GM21360 (cell line): ENCODE measurements at regions not wholly inside any gene's neighbourhood (a gene's known extent, or its start where the extent isn't known, plus 50 kb on each side); places are given as distances from the start of the nearest gene placed in this dataset.

Source experiments
- ATAC-seq: cut with Tn5 transposase; IDR thresholded peaks from one replicate; pipeline ENCODE4 v1.9.1; 2021; ENCODE audit warnings: mild to moderate bottlenecking, moderate library complexity; ENCODE audit not compliant: unreplicated experiment

- no peak for ATAC-seq
Measured at GRCh38 chr20:50311308-50312001, 120.8 kb downstream of the CEBPB start.

DNA sequence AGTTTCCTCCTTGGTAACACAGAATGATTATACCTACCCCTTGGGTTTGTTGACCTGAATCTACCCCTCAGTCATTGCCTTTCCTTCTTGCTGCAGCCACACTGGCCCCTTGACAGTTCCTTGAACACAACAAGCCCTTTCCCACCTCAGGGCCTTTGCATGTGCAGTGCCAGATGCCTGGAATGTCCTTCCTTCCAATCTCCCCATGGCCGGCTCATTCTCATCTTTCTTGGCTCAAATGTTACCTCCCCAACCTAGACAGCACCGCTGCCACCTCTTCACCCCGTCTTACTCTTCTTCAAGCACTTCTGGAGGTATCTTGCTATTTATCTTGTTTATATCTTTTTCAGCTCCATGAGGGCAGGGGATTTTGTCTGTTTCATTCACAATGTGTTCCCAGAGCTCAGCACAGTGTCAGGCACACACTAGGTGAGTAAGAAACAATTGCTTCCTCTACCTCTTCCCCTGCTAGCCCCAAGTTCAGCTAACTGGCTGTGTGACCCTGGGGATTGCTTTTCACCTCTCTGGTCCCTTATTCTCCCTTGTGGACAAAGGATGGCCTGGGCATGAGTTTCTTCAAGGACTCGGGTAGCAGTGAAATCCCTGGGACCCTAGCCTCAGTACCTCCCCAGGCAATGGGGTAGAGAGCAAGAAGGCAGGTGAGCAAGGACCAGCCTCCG lies 121.5 kb downstream of the CEBPB start:
- ATAC-seq: no peak

GRCh38 chr20:50312682-50313521 lies 122.3 kb downstream of the CEBPB start:
- no peak for ATAC-seq

DNA sequence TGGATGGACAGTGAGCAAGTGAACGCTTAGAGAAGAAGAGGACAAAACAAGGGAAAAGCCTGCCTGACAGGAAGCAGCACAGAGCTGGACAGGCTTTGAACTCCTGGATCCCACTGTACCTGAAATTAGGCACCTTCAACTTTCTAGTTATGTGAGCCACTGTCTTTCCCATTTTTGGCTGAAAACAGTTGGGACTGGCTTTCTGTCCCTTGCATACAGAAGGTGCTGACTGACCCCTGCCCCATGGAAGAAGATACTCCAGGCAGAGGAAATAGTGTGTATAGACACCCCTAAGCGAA lies 122.8 kb downstream of the CEBPB start:
- no peak for ATAC-seq

GRCh38 chr20:50313827-50314677 lies 123.4 kb downstream of the CEBPB start:
- ATAC-seq: no peak

DNA sequence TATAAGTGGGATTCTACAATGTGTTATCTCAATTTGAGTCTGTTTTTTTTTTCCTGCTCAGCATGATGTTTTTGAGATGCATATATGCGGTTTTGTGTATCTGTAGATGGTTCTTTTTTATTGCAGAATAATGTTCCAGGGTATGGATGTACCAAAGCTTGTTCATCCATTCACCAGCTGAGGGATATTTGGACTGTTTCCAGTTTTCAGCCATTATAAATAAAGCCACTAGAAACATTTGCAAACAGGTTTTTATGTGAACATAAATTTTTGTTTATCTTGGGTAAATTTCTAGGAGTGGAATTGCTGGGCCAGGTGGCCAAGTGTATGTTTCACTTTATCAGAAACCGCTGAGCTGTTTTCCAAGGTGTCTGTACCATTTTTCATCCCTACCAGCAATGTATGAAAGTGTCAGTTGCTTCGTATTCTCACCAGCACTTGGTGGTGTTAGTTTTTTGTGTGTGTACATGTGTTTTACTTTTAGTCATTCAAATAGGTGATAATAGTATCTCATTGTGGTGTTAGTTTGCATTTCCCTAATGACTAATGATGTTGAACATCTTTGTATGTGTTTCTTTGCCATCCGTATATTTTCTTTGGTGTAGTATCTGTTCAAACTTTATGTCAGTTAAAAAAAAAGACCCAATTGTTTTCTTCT lies 124.2 kb downstream of the CEBPB start:
- ATAC-seq: no peak

GRCh38 chr20:50315586-50316551 lies 125.2 kb downstream of the CEBPB start:
- ATAC-seq: no peak

DNA sequence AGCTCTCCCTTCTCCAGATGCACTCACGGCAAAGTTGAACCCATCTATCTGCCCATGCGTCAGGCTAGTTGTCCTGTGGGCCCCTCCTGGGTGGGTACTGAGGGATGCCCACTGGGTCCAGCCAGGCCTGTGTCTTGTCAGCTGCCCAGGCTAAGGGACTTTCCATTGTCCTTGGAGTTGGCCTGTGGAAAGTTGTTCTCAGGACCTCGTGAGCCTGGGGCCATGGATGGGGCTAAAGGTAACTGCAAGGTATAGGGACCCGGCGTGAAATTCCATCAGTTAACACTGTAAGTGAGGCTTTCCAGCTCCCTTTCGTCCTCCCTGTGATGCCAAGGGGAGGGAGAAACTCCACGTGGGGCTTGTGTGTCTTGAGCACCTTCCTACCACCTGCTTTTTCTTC lies 126.5 kb downstream of the CEBPB start:
- ATAC-seq: no peak

DNA sequence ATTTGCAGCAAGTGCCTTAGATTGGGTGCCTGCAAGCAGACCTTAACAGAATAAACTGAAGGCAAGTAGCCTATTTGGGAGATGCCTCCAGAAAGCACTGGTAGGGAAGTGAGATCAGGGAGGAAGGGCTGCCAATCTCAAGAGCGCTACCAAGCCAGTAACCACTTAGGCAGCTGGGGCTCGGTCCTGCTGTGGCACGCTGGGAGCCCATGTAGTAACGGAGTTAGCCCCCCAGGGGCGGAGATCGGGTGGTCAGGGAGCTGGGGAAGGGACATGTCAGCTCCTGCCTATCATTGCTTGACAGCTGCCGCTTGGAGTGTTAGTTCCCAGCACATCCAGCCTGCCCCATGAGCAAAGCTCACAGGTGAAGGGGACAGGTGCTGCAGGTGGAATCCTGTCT lies 127.0 kb downstream of the CEBPB start:
- ATAC-seq: no peak

DNA sequence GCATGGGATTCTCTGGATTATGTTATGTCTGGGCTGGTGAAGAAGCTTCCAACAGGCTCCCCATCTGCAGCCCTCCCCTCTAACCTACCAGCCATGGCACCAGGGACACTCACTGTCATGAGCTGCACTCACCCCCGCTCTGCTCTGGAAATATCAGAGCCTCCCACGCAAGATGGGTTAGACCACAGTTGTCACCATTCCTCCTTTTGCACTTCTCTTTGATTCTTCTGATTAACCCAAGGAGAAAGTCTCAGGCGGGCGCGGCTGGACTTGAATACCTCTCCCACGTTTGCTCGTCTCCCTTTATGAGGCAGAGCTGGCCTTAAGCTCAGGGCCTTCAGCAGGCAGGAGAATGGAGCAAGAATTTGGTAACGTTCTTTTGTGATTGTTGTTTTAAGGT lies 128.1 kb downstream of the CEBPB start:
- ATAC-seq: no peak

- no peak for ATAC-seq
Measured at GRCh38 chr20:50320005-50320900, 129.6 kb downstream of the CEBPB start.

DNA sequence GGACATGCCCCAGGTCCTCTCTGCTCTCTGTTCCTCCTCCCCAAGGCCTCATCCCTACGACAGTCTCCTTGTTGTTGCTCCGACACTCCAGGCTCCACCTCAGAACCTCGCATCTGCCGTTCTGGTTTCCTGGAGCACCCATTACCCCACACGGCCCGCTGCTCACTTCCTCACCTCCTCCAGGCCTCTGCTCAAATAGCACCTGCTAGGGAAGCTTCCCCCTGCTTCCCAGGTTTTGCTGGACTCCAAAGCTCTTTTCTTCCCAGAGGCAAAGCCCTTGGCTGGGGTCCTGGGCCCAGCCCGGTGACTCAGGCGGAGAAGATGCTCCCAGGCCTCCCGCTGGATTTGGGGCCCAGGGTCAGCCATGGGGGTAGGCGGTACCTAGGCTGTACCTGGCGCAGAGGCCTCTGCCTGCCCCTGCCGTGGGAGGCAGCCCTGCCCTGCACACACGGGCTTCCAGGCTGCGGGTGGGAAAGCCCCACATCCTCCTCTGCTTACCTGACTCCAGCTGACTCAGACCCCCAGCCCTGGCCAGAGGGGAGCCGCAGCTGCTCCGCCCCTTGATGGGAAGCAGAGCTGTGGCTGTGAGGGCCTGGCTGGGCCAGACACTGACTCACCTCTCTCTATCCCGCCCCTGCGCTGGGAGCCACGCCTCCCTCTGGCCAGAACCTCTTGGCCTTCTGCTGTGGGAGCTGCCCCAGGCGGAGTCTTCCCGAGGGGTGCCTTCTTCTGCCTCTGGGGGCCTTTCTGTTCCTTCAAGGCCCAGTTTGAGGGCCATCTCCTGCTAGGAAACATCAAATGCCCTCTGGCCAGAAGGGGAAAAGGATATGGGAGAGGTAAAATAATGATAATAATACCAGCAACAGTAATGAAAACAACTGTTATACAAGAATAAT lies 130.5 kb downstream of the CEBPB start:
- no peak for ATAC-seq

DNA sequence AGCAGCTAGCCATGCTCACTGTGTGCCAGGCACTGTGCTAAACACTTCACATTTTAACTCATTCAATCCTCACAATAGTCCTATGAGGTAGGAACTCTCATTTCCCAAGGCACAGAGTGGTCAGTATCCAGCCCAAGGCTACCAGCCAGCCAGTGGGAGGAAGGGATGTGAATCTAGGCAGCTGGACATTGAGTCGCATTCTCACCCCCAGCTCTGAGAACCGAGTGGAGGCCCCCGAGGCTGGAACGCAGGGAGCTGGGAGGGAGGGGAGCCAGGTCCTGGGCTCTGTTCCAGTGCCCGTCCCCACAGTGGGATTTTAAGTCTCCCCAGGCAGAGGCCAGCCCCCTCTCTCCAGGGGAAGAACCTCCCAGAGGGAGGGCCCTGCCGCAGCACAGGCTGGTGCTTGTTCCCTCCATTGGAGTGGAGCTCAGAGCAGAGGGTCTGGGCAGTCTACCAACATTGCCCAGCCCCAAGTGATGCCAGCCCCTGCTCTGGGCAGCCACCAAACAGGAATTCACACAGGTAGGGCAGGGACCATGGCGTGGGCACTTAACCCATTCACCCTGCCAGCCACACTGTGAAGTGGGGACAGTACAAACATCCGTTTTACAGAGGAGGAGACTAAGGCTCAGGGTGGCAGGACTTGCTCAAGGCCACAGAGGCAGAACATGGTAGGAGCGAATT lies 131.3 kb downstream of the CEBPB start:
- no peak for ATAC-seq

- no peak for ATAC-seq
Measured at GRCh38 chr20:50322703-50323131, 132.1 kb downstream of the CEBPB start.

- ATAC-seq: no peak
Measured at GRCh38 chr20:50323209-50323608, 132.6 kb downstream of the CEBPB start.
